ENCODE measurements at regions not wholly inside any gene's neighbourhood (a gene's known extent, or its start where the extent isn't known, plus 50 kb on each side); places are given as distances from the start of the nearest gene placed in this dataset.

- TF ChIP-seq ZNF510 (CRISPR knock-in tag; IDR thresholded peaks at IDR 0.05; ENCODE audit: low read depth) (0 out of 2 replicates have a peak, but pooled peaks have one; percentile 56), ZNF7 (CRISPR knock-in tag; IDR thresholded peaks at IDR 0.05) (no peak), ZNF460 (CRISPR knock-in tag; IDR thresholded peaks at IDR 0.05; ENCODE audit: borderline replicate concordance) (no peak), HNF4G (IDR thresholded peaks at IDR 0.05; ENCODE audit: borderline replicate concordance, low read depth, low read length) (no peak), HNF4G (CRISPR knock-in tag; IDR thresholded peaks at IDR 0.05; ENCODE audit: borderline replicate concordance, low read depth) (no peak), RCOR2 (CRISPR knock-in tag; IDR thresholded peaks at IDR 0.05) (no peak), PHF20 (CRISPR knock-in tag; IDR thresholded peaks at IDR 0.05) (no peak), ZNF143 (CRISPR knock-in tag; IDR thresholded peaks at IDR 0.05) (no peak), RELA (CRISPR knock-in tag; IDR thresholded peaks at IDR 0.05) (no peak), NFE2L2 (IDR thresholded peaks at IDR 0.05; ENCODE audit: low read length) (no peak), ZSCAN5A (CRISPR knock-in tag; IDR thresholded peaks at IDR 0.05; ENCODE audit: borderline replicate concordance) (0 out of 2 replicates have a peak, but pooled peaks have one; percentile 73), ZFP82 (CRISPR knock-in tag; IDR thresholded peaks at IDR 0.05; ENCODE audit: borderline replicate concordance) (no peak), ZNF33B (CRISPR knock-in tag; IDR thresholded peaks at IDR 0.05) (no peak), ELF1 (CRISPR knock-in tag; IDR thresholded peaks at IDR 0.05) (no peak), KDM2A (CRISPR knock-in tag; IDR thresholded peaks at IDR 0.05; ENCODE audit: borderline replicate concordance, low read depth) (no peak), CENPT (CRISPR knock-in tag; IDR thresholded peaks at IDR 0.05; ENCODE audit: low read depth) (no peak), REPIN1 (CRISPR knock-in tag; IDR thresholded peaks at IDR 0.05; ENCODE audit: borderline replicate concordance, low read depth) (no peak), DRAP1 (CRISPR knock-in tag; IDR thresholded peaks at IDR 0.05) (no peak), HDAC1 (CRISPR knock-in tag; IDR thresholded peaks at IDR 0.05) (no peak), SSRP1 (CRISPR knock-in tag; IDR thresholded peaks at IDR 0.05) (no peak), ZNF350 (CRISPR knock-in tag; IDR thresholded peaks at IDR 0.05; ENCODE audit: borderline replicate concordance, low read depth) (no peak), GABPA (IDR thresholded peaks at IDR 0.05; ENCODE audit: low read depth, low read length) (no peak), GABPA (CRISPR knock-in tag; IDR thresholded peaks at IDR 0.05; ENCODE audit: low read depth) (0 out of 2 replicates have a peak, but pooled peaks have one; percentile 25)
- TF ChIP-seq, protein P1, sequence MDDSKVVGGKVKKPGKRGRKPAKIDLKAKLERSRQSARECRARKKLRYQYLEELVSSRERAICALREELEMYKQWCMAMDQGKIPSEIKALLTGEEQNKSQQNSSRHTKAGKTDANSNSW (CRISPR knock-in tag; IDR thresholded peaks at IDR 0.05; ENCODE audit: borderline replicate concordance) = no peak
- TF ChIP-seq, protein P2, sequence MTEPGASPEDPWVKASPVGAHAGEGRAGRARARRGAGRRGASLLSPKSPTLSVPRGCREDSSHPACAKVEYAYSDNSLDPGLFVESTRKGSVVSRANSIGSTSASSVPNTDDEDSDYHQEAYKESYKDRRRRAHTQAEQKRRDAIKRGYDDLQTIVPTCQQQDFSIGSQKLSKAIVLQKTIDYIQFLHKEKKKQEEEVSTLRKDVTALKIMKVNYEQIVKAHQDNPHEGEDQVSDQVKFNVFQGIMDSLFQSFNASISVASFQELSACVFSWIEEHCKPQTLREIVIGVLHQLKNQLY (CRISPR knock-in tag; IDR thresholded peaks at IDR 0.05) = no peak
- TF ChIP-seq, protein P3, sequence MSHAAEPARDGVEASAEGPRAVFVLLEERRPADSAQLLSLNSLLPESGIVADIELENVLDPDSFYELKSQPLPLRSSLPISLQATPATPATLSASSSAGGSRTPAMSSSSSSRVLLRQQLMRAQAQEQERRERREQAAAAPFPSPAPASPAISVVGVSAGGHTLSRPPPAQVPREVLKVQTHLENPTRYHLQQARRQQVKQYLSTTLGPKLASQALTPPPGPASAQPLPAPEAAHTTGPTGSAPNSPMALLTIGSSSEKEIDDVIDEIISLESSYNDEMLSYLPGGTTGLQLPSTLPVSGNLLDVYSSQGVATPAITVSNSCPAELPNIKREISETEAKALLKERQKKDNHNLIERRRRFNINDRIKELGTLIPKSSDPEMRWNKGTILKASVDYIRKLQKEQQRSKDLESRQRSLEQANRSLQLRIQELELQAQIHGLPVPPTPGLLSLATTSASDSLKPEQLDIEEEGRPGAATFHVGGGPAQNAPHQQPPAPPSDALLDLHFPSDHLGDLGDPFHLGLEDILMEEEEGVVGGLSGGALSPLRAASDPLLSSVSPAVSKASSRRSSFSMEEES (CRISPR knock-in tag; IDR thresholded peaks at IDR 0.05) = 0 out of 2 replicates have a peak, but pooled peaks have one; percentile 30
Observed at GRCh38 chr6:47413752-47414422, 63.7 kb upstream of the CD2AP start (continued).

Measured in HepG2 (cell line).